ENCODE measurements at regions not wholly inside any gene's neighbourhood (a gene's known extent, or its start where the extent isn't known, plus 50 kb on each side); places are given as distances from the start of the nearest gene placed in this dataset.

- Histone ChIP-seq H3K27ac (replicated peaks; ENCODE audit: low read length) (no peak overlapping the region), H3K4ac (ENCODE audit: low read length) (no peak overlapping the region), H4K91ac (ENCODE audit: low read depth, low read length, poor library complexity) (no peak overlapping the region), H4K8ac (ENCODE audit: low read depth, low read length) (no peak overlapping the region), H2BK12ac (ENCODE audit: low read length) (no peak overlapping the region), H3K4me2 (ENCODE audit: insufficient read depth, low read length, poor library complexity, severe bottlenecking) (no peak overlapping the region), H3K9ac (ENCODE audit: low read depth, low read length, poor library complexity) (no peak overlapping the region), H2BK5ac (ENCODE audit: low read length) (no peak overlapping the region), H3K27me3 (ENCODE audit: control insufficient read depth in 3 of 3, insufficient read depth in 3 of 3, low read depth in 1 of 3, low read length in 3 of 3) (no peaks in the 10 kb centered on the region), H3K4me3 (ENCODE audit: low read length in 2 of 2) (no peak overlapping the region), H3K4me1 (ENCODE audit: control insufficient read depth in 2 of 2, insufficient read depth in 1 of 2, low read depth in 1 of 2, low read length in 2 of 2) (no peaks in the 10 kb centered on the region), H3K18ac (ENCODE audit: low read length) (no peak overlapping the region), H3K23ac (ENCODE audit: low read depth, low read length, poor library complexity) (no peak overlapping the region), H2BK15ac (ENCODE audit: low read length) (no peak overlapping the region), H3K14ac (ENCODE audit: low read length) (no peak overlapping the region), H3K79me1 (ENCODE audit: low read depth, low read length) (no peaks in the 10 kb centered on the region), H2AFZ (ENCODE audit: low read length) (no peak overlapping the region), H3K36me3 (replicated peaks in 1 of 2; ENCODE audit: control insufficient read depth in 2 of 2, insufficient read depth in 2 of 2, low read length in 2 of 2) (no peaks in the 10 kb centered on the region), H2BK120ac (ENCODE audit: low read depth, low read length) (no peak overlapping the region), H2AK5ac (ENCODE audit: low read depth, low read length) (no peak overlapping the region), H3K9me3 (replicated peaks in 1 of 2; ENCODE audit: control insufficient read depth in 2 of 2, insufficient read depth in 1 of 2, low read depth in 1 of 2, low read length in 2 of 2) (peaks cover 0 to 2% of the 10 kb centered on the region in 2 donors)
- no peak for DNase-seq (ENCODE audit: low spot score)
- no CpG with 5 or more reads among the region's 5 CpGs for WGBS, 2 donors (ENCODE audit: extremely low coverage in 2 of 2, insufficient read length in 2 of 2, insufficient replicate concordance in 1 of 2)
Observed at GRCh38 chr1:214747050-214747635, 144.1 kb downstream of the CENPF start.

- Histone ChIP-seq H2AK5ac (ENCODE audit: low read depth, low read length) (no peak overlapping the region), H3K27me3 (ENCODE audit: control insufficient read depth in 3 of 3, insufficient read depth in 3 of 3, low read depth in 1 of 3, low read length in 3 of 3) (no peaks in the 10 kb centered on the region), H2AFZ (ENCODE audit: low read length) (no peak overlapping the region), H3K4me3 (ENCODE audit: low read length in 2 of 2) (no peak overlapping the region), H2BK12ac (ENCODE audit: low read length) (no peak overlapping the region), H3K4ac (ENCODE audit: low read length) (peak overlapping the region; percentile 66), H3K4me1 (ENCODE audit: control insufficient read depth in 2 of 2, insufficient read depth in 1 of 2, low read depth in 1 of 2, low read length in 2 of 2) (no peaks in the 10 kb centered on the region), H3K14ac (ENCODE audit: low read length) (peak overlapping the region; percentile 31), H3K9ac (ENCODE audit: low read depth, low read length, poor library complexity) (no peak overlapping the region), H3K23ac (ENCODE audit: low read depth, low read length, poor library complexity) (no peak overlapping the region), H2BK15ac (ENCODE audit: low read length) (no peak overlapping the region), H3K4me2 (ENCODE audit: insufficient read depth, low read length, poor library complexity, severe bottlenecking) (no peak overlapping the region), H3K18ac (ENCODE audit: low read length) (peak overlapping the region; percentile 38), H2BK120ac (ENCODE audit: low read depth, low read length) (no peak overlapping the region), H4K8ac (ENCODE audit: low read depth, low read length) (no peak overlapping the region), H4K91ac (ENCODE audit: low read depth, low read length, poor library complexity) (no peak overlapping the region), H3K36me3 (replicated peaks in 1 of 2; ENCODE audit: control insufficient read depth in 2 of 2, insufficient read depth in 2 of 2, low read length in 2 of 2) (no peaks in the 10 kb centered on the region), H3K27ac (replicated peaks; ENCODE audit: low read length) (no peak overlapping the region), H3K79me1 (ENCODE audit: low read depth, low read length) (no peaks in the 10 kb centered on the region), H2BK5ac (ENCODE audit: low read length) (no peak overlapping the region), H3K9me3 (replicated peaks in 1 of 2; ENCODE audit: control insufficient read depth in 2 of 2, insufficient read depth in 1 of 2, low read depth in 1 of 2, low read length in 2 of 2) (no peaks in the 10 kb centered on the region)
- WGBS, 2 donors (ENCODE audit: extremely low coverage in 2 of 2, insufficient read length in 2 of 2, insufficient replicate concordance in 1 of 2) = no CpG with 5 or more reads among the region's 26 CpGs
- no peak for DNase-seq (ENCODE audit: low spot score)
Observed at GRCh38 chr1:214753236-214753852, 150.3 kb downstream of the CENPF start.

- no peak overlapping the region for H2BK120ac ChIP-seq (ENCODE audit: low read depth, low read length)
- no peak overlapping the region for H2AFZ ChIP-seq (ENCODE audit: low read length)
- H3K4me2 ChIP-seq (ENCODE audit: insufficient read depth, low read length, poor library complexity, severe bottlenecking) = no peak overlapping the region
- H3K27me3 ChIP-seq (ENCODE audit: control insufficient read depth in 3 of 3, insufficient read depth in 3 of 3, low read depth in 1 of 3, low read length in 3 of 3) = no peaks in the 10 kb centered on the region
- no peak overlapping the region for H3K4ac ChIP-seq (ENCODE audit: low read length)
- no peaks in the 10 kb centered on the region for H3K79me1 ChIP-seq (ENCODE audit: low read depth, low read length)
- H3K14ac ChIP-seq (ENCODE audit: low read length) = no peak overlapping the region
- no peak overlapping the region for H2BK12ac ChIP-seq (ENCODE audit: low read length)
- no peak for DNase-seq (ENCODE audit: low spot score)
- H3K23ac ChIP-seq (ENCODE audit: low read depth, low read length, poor library complexity) = no peak overlapping the region
- H3K4me3 ChIP-seq (ENCODE audit: low read length in 2 of 2) = no peak overlapping the region
- H4K91ac ChIP-seq (ENCODE audit: low read depth, low read length, poor library complexity) = no peak overlapping the region
- H2AK5ac ChIP-seq (ENCODE audit: low read depth, low read length) = no peak overlapping the region
- H3K27ac ChIP-seq (replicated peaks; ENCODE audit: low read length) = no peak overlapping the region
- no CpG with 5 or more reads among the region's 1 CpG for WGBS, 2 donors (ENCODE audit: extremely low coverage in 2 of 2, insufficient read length in 2 of 2, insufficient replicate concordance in 1 of 2)
- H3K9ac ChIP-seq (ENCODE audit: low read depth, low read length, poor library complexity) = no peak overlapping the region
- H2BK5ac ChIP-seq (ENCODE audit: low read length) = no peak overlapping the region
- no peak overlapping the region for H4K8ac ChIP-seq (ENCODE audit: low read depth, low read length)
- H3K4me1 ChIP-seq (ENCODE audit: control insufficient read depth in 2 of 2, insufficient read depth in 1 of 2, low read depth in 1 of 2, low read length in 2 of 2) = no peaks in the 10 kb centered on the region
- H3K18ac ChIP-seq (ENCODE audit: low read length) = no peak overlapping the region
- no peaks in the 10 kb centered on the region for H3K36me3 ChIP-seq (replicated peaks in 1 of 2; ENCODE audit: control insufficient read depth in 2 of 2, insufficient read depth in 2 of 2, low read length in 2 of 2)
- H3K9me3 ChIP-seq (replicated peaks in 1 of 2; ENCODE audit: control insufficient read depth in 2 of 2, insufficient read depth in 1 of 2, low read depth in 1 of 2, low read length in 2 of 2) = peaks cover 0 to 1% of the 10 kb centered on the region in 2 donors
- H2BK15ac ChIP-seq (ENCODE audit: low read length) = no peak overlapping the region
Observed at GRCh38 chr1:214761030-214761429, 158.0 kb downstream of the CENPF start.

- Histone ChIP-seq H4K8ac (ENCODE audit: low read depth, low read length) (no peak overlapping the region), H3K36me3 (replicated peaks in 1 of 2; ENCODE audit: control insufficient read depth in 2 of 2, insufficient read depth in 2 of 2, low read length in 2 of 2) (no peaks in the 10 kb centered on the region), H3K27ac (replicated peaks; ENCODE audit: low read length) (no peak overlapping the region), H3K27me3 (ENCODE audit: control insufficient read depth in 3 of 3, insufficient read depth in 3 of 3, low read depth in 1 of 3, low read length in 3 of 3) (no peaks in the 10 kb centered on the region), H2BK5ac (ENCODE audit: low read length) (no peak overlapping the region), H2AK5ac (ENCODE audit: low read depth, low read length) (no peak overlapping the region), H3K18ac (ENCODE audit: low read length) (no peak overlapping the region), H4K91ac (ENCODE audit: low read depth, low read length, poor library complexity) (no peak overlapping the region), H2AFZ (ENCODE audit: low read length) (no peak overlapping the region), H3K4me2 (ENCODE audit: insufficient read depth, low read length, poor library complexity, severe bottlenecking) (no peak overlapping the region), H3K4ac (ENCODE audit: low read length) (no peak overlapping the region), H2BK12ac (ENCODE audit: low read length) (no peak overlapping the region), H2BK15ac (ENCODE audit: low read length) (no peak overlapping the region), H2BK120ac (ENCODE audit: low read depth, low read length) (no peak overlapping the region), H3K4me3 (ENCODE audit: low read length in 2 of 2) (no peak overlapping the region), H3K9me3 (replicated peaks in 1 of 2; ENCODE audit: control insufficient read depth in 2 of 2, insufficient read depth in 1 of 2, low read depth in 1 of 2, low read length in 2 of 2) (peaks cover 0 to 1% of the 10 kb centered on the region in 2 donors), H3K79me1 (ENCODE audit: low read depth, low read length) (no peaks in the 10 kb centered on the region), H3K9ac (ENCODE audit: low read depth, low read length, poor library complexity) (no peak overlapping the region), H3K14ac (ENCODE audit: low read length) (no peak overlapping the region), H3K4me1 (ENCODE audit: control insufficient read depth in 2 of 2, insufficient read depth in 1 of 2, low read depth in 1 of 2, low read length in 2 of 2) (no peaks in the 10 kb centered on the region), H3K23ac (ENCODE audit: low read depth, low read length, poor library complexity) (no peak overlapping the region)
- no peak for DNase-seq (ENCODE audit: low spot score)
Observed at GRCh38 chr1:214762902-214763301, 159.9 kb downstream of the CENPF start.

Measured in neuronal stem cell (in vitro differentiated cells).